HG03571 (cell line): ENCODE measurements at regions not wholly inside any gene's neighbourhood (a gene's known extent, or its start where the extent isn't known, plus 50 kb on each side); places are given as distances from the start of the nearest gene placed in this dataset.
"Not testable (repeated sequence)": the region's sequence is repeated elsewhere in the genome, so short reads cannot be mapped to it uniquely, and the experiment has no call there.

Experiments used
- ATAC-seq: cut with Tn5 transposase; IDR thresholded peaks from one replicate; pipeline ENCODE4 v1.9.1; 2021; ENCODE audit not compliant: unreplicated experiment

DNA sequence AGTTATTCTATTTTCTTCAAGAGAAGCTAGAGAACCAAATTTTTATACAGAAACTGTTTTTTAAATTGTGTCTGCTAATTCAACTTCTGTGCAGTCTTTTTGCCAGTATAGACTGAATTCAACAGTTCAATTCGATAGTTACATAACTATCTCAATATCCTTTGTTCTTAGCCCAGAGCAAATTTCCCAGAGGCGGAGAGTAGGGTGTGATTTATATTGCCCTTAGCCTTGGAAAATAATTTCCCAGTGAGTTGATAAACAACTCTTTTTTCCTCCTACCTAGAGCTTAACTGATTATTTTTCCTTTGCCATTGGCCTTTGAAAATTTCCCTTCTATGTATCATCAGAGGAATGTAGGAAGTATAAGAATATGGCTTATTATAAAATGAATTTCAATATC lies 420.5 kb downstream of the NSUN3 start:
- ATAC-seq: no peak

DNA sequence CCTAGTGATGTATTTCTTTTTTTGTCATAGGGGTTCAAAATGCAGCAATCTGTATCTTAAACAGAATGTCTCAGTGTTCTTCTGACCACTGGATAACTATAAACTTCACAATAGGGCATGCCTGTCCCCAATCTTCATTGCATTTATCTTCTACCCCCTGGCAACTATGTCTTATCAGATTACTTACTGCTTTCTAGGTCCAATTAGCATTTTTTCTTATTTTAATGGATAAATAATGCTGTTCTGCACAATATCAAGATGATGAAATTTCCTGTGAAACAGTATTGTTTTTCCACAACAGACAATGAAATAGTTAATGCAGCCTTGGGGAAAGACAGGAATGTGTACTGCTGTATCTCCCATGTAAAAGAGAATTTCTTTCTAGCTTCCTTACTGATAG lies 432.1 kb downstream of the NSUN3 start:
- no peak for ATAC-seq

GRCh38 chr3:94500146-94500545 lies 437.3 kb downstream of the NSUN3 start:
- ATAC-seq: no peak

DNA sequence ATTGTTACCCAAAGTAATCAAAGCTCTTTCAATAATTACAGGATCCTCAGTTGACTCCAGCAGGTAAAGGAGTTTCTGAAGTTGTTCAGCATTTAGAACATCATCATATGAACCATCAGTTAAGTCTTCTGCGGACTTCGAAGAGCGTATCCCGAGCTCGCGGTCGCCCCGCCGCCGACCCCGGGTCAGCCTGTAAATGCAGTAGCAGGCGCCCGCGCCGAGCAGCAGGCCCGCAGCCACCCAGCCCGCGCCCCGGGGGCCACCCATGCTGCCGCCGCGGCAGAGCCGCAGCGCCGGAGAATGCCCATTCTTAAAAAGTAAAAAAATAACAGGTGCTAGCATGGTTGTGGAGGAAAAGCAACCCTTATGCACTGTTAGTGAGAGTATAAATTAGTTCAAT lies 444.5 kb downstream of the NSUN3 start:
- ATAC-seq: not testable (repeated sequence)

GRCh38 chr3:94512876-94513275 lies 450.0 kb downstream of the NSUN3 start:
- no peak for ATAC-seq

DNA sequence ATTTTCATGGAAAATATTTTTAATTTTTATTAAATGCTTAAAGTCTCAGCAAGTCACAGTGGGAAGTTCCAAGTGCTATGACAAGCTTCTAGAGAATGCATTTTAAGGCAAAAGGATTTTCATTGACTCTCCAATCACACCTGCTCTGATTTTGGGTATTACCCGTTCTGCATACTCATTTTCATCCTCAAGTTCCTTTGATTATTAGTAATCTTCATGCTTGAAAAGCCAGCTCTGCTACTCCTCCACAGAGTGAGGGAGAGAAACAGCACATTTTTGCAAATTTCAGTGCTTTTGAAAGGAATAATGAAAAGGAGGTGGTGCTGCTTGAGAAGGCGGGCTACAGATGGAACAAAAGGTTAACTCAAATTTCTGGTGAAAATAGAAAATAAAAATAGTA lies 450.7 kb downstream of the NSUN3 start:
- ATAC-seq: no peak

DNA sequence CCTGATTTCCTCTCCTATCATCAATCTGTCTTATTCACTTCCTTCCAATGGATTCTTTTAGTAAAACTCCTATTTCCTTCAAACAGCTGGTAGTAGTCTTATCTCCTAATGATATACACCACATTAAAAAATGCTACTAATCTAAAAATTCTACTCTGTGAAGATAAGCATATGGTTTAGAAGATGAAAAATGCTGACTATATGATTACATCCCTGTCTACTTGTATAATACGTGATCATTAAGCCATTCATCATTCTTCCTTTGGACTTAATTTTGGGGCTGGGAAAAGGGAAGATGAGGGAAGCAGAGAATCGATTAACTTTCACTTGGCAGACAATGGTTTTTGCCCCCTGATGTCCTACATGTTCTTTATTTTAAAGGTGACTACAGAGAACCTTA lies 453.1 kb downstream of the NSUN3 start:
- ATAC-seq: no peak

- ATAC-seq: no peak
These were observed 457.5 kb downstream of the NSUN3 start for GRCh38 chr3:94520364-94520763.

DNA sequence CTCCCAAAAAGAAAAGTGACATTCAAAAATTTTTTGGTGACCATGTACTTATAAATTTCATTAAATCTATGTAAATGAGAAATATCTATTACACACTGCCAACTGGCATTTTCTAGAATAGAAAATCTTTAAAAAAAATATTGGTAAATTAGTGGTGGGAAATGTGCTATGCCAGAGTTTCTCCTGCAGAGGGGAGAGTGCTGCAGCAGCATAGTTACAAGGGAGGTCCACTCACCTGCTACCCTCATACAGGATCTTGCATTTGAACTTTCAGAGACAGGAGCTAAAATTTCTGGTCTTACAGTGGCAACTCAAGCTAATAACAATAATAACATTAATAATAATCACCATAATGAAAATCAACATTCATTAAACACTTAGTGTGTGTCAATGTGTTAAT lies 459.6 kb downstream of the NSUN3 start:
- no peak for ATAC-seq

GRCh38 chr3:94524102-94524919 lies 461.4 kb downstream of the NSUN3 start:
- no peak for ATAC-seq

- ATAC-seq: no peak
These were observed 462.2 kb downstream of the NSUN3 start for GRCh38 chr3:94525043-94525442.

DNA sequence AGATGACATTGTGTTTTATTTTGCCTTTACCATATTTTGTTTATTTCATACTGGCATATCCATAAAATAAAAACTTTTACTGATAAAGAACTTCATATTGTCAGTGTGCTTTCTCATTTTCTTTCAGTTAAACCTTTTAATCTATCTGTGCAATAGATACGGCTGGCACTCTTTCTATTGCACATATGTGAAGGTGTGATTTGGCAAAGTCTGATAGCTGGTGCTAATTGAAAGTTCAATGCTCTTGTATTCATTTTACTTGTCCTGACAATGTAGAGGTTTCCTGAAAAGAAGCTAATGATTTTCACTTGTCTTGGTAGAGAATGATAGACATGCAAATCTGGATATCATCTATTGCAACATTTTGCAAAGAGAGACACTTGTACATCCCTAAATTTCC lies 467.0 kb downstream of the NSUN3 start:
- ATAC-seq: no peak

- ATAC-seq: no peak
These were observed 470.1 kb downstream of the NSUN3 start for GRCh38 chr3:94532951-94533350.

GRCh38 chr3:94539937-94540336 lies 477.1 kb downstream of the NSUN3 start:
- ATAC-seq: no peak

DNA sequence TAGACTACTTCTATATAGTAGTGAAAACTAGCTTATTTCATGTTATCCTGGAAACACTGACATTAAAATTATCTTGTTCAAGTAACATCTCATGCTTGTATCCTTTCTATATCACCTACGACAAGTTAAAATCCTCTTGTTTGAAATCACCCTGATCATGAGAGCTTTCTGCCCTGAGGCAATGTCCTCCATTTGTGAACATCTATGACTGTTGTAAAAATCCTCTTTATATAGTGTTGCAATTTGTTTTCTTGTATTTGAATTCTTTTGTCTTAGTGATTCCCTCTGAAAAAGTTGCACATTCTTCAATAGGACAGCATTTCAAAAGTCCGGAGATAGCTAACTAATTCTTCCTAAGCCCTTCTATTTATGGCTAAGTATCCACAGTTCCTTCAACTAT lies 480.3 kb downstream of the NSUN3 start:
- ATAC-seq: no peak

GRCh38 chr3:94544131-94544789 lies 481.4 kb downstream of the NSUN3 start:
- ATAC-seq: no peak

GRCh38 chr3:94548581-94549316 lies 485.9 kb downstream of the NSUN3 start:
- no peak for ATAC-seq

- ATAC-seq: no peak
These were observed 498.2 kb downstream of the NSUN3 start for GRCh38 chr3:94561094-94561493.

GRCh38 chr3:94564247-94564646 lies 501.4 kb downstream of the NSUN3 start:
- no peak for ATAC-seq

DNA sequence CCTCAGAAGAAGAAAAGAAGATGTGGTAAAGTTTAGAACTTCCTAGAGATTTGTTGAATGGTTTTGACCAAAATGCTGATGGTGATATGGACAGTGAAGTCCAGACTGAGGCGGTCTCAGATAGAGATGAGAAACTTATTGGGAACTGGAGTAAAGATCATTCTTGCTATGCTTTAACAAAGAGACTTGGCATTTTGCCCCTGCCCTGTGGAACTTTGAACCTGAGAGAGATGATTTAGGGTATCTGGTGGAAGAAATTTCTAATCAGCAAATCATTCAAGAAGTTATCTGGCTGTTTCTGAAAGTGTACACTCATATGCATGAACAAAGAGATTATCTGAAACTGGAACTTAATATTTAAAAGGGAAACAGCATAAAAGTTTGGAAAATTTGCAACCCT lies 505.2 kb downstream of the NSUN3 start:
- no peak for ATAC-seq

GRCh38 chr3:94573337-94573736 lies 510.5 kb downstream of the NSUN3 start:
- no peak for ATAC-seq

DNA sequence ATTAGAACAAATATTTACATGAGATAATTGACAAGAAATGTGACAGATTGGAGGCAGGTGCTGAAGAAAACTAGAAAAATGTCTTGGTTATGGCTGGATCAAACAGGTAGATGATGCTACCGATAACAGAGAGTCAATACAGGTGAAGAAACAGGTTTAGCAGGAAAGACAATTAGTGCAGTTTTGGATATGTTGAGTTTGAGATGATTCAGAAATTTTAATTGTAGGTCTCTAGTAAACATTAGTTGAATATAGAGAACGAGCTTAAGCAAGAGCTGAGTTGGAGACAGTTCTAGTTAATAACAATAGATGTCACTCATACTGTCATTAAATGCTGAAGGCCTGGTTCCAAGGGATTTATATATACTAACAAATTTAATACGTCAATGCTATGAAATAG lies 524.4 kb downstream of the NSUN3 start:
- no peak for ATAC-seq
